ENCODE measurements at regions not wholly inside any gene's neighbourhood (a gene's known extent, or its start where the extent isn't known, plus 50 kb on each side); places are given as distances from the start of the nearest gene placed in this dataset.
A peak's percentile ranks its signal among the peaks of the same experiment; 100 is the strongest.

- H3K9me3 ChIP-seq (replicated peaks in 1 of 11), result peaks cover 7 to 17% (median 10%) of the 10 kb centered on the region in 11 experiments
- H3K4me3 ChIP-seq, result no peak overlapping the region
- H3K9ac ChIP-seq, result no peak overlapping the region
- peaks cover 0 to 11% (median 2%) of the 10 kb centered on the region in 10 experiments; a peak in 5 of 20 replicates for H3K4me1 ChIP-seq
- no peak for TF ChIP-seq Cebpa-rat (IDR thresholded peaks at IDR 0.05)
- no peak overlapping the region for H3K27ac ChIP-seq
- no peaks in the 10 kb centered on the region for H4K20me1 ChIP-seq
- no peaks in the 10 kb centered on the region for H3K36me3 ChIP-seq
- H3K27me3 ChIP-seq, result no peaks in the 10 kb centered on the region
- no peak overlapping the region for H3K4me2 ChIP-seq
Observed at GRCh38 chr4:129387666-129388065, 291.7 kb downstream of the C4orf33 start.

DNA sequence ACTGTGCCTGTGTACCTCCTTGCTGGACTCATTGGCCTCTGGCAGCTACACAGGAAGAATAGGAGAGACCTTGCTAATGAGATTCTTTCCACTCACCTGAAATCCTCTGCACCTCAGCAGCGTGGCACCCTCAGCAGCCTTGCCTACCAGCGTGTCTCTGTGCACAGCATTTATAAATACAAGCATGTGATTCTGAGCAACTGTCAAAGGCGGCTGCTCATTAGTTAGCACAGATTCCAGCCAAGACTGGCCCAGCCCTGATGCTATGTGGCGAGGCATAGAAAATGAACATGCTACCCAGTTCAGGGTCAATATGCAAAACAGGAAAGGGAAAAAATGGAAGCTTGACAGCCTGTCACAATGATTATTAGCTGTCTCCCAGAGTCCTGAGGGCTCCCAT is 298.0 kb downstream of the C4orf33 start:
- Histone ChIP-seq H3K9me3 (replicated peaks in 1 of 11) (peaks cover 26 to 39% (median 35%) of the 10 kb centered on the region in 11 experiments), H3K9ac (no peak overlapping the region), H3K4me1 (no peaks in the 10 kb centered on the region), H3K4me3 (no peak overlapping the region), H3K4me2 (no peak overlapping the region), H3K36me3 (no peaks in the 10 kb centered on the region; a peak in 1 of 22 replicates), H4K20me1 (no peaks in the 10 kb centered on the region), H3K27ac (no peak overlapping the region), H3K27me3 (no peaks in the 10 kb centered on the region)
- TF ChIP-seq Cebpa-rat (IDR thresholded peaks at IDR 0.05), result no peak

GRCh38 chr4:129394635-129395034 is 298.7 kb downstream of the C4orf33 start:
- Histone ChIP-seq H3K27me3 (no peaks in the 10 kb centered on the region), H3K4me2 (no peak overlapping the region), H3K9ac (no peak overlapping the region), H3K4me1 (no peaks in the 10 kb centered on the region), H4K20me1 (no peaks in the 10 kb centered on the region), H3K9me3 (replicated peaks in 1 of 11) (peaks cover 32 to 46% (median 41%) of the 10 kb centered on the region in 11 experiments), H3K4me3 (no peak overlapping the region), H3K27ac (no peak overlapping the region), H3K36me3 (no peaks in the 10 kb centered on the region; a peak in 1 of 22 replicates)
- no peak for TF ChIP-seq Cebpa-rat (IDR thresholded peaks at IDR 0.05)

DNA sequence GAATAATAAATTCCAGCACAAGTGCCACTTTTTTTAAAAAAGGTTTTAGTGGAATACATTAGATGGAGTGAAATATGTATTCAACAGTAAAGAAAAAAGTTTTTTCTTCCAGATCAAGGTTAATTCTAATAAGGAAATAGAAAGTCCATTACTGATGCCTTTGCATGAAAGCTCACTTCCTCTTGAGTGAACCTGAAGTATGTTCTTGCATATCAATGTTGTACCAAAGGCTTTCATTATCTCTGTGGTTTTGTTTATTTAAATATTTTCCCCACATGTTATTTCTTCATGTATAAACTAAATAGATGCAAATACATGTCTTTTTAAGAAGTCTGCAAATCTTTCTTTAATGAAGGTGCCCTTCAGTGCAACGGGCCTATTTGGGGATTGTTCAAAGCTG is 307.9 kb downstream of the C4orf33 start:
- Histone ChIP-seq H3K36me3 (no peaks in the 10 kb centered on the region), H3K9ac (no peak overlapping the region), H3K4me3 (no peak overlapping the region), H3K27me3 (no peaks in the 10 kb centered on the region), H3K4me2 (no peak overlapping the region), H3K4me1 (no peaks in the 10 kb centered on the region), H4K20me1 (no peaks in the 10 kb centered on the region), H3K9me3 (replicated peaks in 1 of 11) (peaks cover 14 to 25% (median 22%) of the 10 kb centered on the region in 11 experiments), H3K27ac (no peak overlapping the region)
- TF ChIP-seq Cebpa-rat (IDR thresholded peaks at IDR 0.05), result no peak

DNA sequence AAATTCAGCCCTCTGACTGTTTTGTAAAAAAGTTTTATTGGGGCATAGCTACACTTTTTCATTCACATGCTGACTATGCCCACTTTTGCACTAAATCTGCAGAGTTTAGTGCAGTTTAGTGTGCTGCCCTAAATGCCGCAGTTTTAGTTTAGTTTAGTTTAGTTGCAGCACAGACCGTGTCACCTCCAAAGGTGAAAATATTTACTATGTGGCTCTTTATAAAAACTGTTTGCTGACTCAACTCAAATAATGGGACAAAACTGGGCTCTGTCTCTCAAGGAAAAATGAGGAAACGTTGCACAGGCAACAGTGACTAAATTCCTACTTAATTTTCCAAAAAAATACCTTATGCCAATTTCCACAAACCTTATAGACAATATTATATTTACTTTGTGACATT is 314.2 kb downstream of the C4orf33 start:
- no peaks in the 10 kb centered on the region for H3K9me3 ChIP-seq (replicated peaks in 1 of 11)
- H3K9ac ChIP-seq, result no peak overlapping the region

GRCh38 chr4:129415004-129415403 is 319.1 kb downstream of the C4orf33 start:
- H3K36me3 ChIP-seq, result no peaks in the 10 kb centered on the region
- no peaks in the 10 kb centered on the region for H3K9me3 ChIP-seq (replicated peaks in 1 of 11)
- H3K9ac ChIP-seq, result no peak overlapping the region
- H3K27ac ChIP-seq, result no peak overlapping the region
- no peaks in the 10 kb centered on the region for H3K27me3 ChIP-seq
- H3K4me1 ChIP-seq, result peaks cover 0 to 13% (median 0%) of the 10 kb centered on the region in 10 experiments; a peak in 3 of 20 replicates
- no peaks in the 10 kb centered on the region for H4K20me1 ChIP-seq
- no peak for TF ChIP-seq Cebpa-rat (IDR thresholded peaks at IDR 0.05)
- H3K4me3 ChIP-seq, result no peak overlapping the region
- H3K4me2 ChIP-seq, result peak overlapping the region in 2 of 11 experiments; percentile 33 to 42; a peak in 2 of 22 replicates

More for the DNA sequence above, 314.2 kb downstream of the C4orf33 start:
- H3K36me3 ChIP-seq, result no peaks in the 10 kb centered on the region
- no peak overlapping the region for H3K4me3 ChIP-seq
- no peaks in the 10 kb centered on the region for H3K27me3 ChIP-seq
- H4K20me1 ChIP-seq, result no peaks in the 10 kb centered on the region
- no peak overlapping the region for H3K27ac ChIP-seq
- H3K4me1 ChIP-seq, result peaks cover 0 to 5% (median 0%) of the 10 kb centered on the region in 10 experiments; a peak in 3 of 20 replicates
- TF ChIP-seq Cebpa-rat (IDR thresholded peaks at IDR 0.05), result no peak
- no peak overlapping the region for H3K4me2 ChIP-seq

GRCh38 chr4:129420637-129421036 is 324.7 kb downstream of the C4orf33 start:
- H3K4me3 ChIP-seq, result no peak overlapping the region
- H3K36me3 ChIP-seq, result no peaks in the 10 kb centered on the region
- no peaks in the 10 kb centered on the region for H3K9me3 ChIP-seq (replicated peaks in 1 of 11)
- H4K20me1 ChIP-seq, result no peaks in the 10 kb centered on the region
- no peak overlapping the region for H3K9ac ChIP-seq
- TF ChIP-seq Cebpa-rat (IDR thresholded peaks at IDR 0.05), result no peak
- H3K27ac ChIP-seq, result no peak overlapping the region
- H3K4me1 ChIP-seq, result peaks cover 0 to 3% (median 0%) of the 10 kb centered on the region in 10 experiments; a peak in 2 of 20 replicates
- no peak overlapping the region for H3K4me2 ChIP-seq
- H3K27me3 ChIP-seq, result no peaks in the 10 kb centered on the region

- H4K20me1 ChIP-seq, result no peaks in the 10 kb centered on the region
- no peak overlapping the region for H3K4me2 ChIP-seq
- no peak overlapping the region for H3K27ac ChIP-seq
- no peak for TF ChIP-seq Cebpa-rat (IDR thresholded peaks at IDR 0.05)
- no peaks in the 10 kb centered on the region for H3K4me1 ChIP-seq
- no peaks in the 10 kb centered on the region for H3K27me3 ChIP-seq
- H3K9me3 ChIP-seq (replicated peaks in 1 of 11), result no peaks in the 10 kb centered on the region
- no peaks in the 10 kb centered on the region for H3K36me3 ChIP-seq
- H3K9ac ChIP-seq, result no peak overlapping the region
- no peak overlapping the region for H3K4me3 ChIP-seq
Observed at GRCh38 chr4:129422277-129422676, 326.3 kb downstream of the C4orf33 start.

DNA sequence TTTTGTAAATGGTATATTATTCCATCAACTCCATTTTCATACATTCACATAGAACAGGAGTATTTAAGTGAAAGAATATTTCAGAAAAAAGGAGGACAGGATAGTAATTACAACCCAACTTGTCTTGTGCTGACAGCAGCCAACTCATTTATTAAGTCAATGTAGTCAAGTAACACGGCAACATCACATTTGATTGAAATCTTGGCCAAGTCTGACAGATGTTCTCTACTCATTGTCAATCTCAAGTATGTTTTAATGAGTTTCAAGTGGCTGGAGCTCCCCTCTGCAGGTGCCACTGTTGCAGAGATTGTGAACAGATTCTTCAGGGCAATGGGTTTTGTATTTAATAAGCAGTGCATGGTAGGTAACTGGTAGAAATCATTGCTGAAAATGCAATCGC is 332.5 kb downstream of the C4orf33 start:
- Histone ChIP-seq H3K4me1 (no peaks in the 10 kb centered on the region), H3K27ac (no peak overlapping the region), H3K36me3 (no peaks in the 10 kb centered on the region), H3K9me3 (replicated peaks in 1 of 11) (no peaks in the 10 kb centered on the region), H3K4me3 (no peak overlapping the region), H3K27me3 (no peaks in the 10 kb centered on the region), H3K4me2 (no peak overlapping the region), H4K20me1 (no peaks in the 10 kb centered on the region), H3K9ac (no peak overlapping the region)
- TF ChIP-seq Cebpa-rat (IDR thresholded peaks at IDR 0.05), result no peak

- Histone ChIP-seq H3K4me3 (no peak overlapping the region), H3K4me1 (no peaks in the 10 kb centered on the region), H3K9me3 (replicated peaks in 1 of 11) (no peaks in the 10 kb centered on the region), H4K20me1 (no peaks in the 10 kb centered on the region), H3K9ac (no peak overlapping the region), H3K36me3 (no peaks in the 10 kb centered on the region), H3K27me3 (no peaks in the 10 kb centered on the region), H3K27ac (no peak overlapping the region), H3K4me2 (no peak overlapping the region)
- no peak for TF ChIP-seq Cebpa-rat (IDR thresholded peaks at IDR 0.05)
Observed at GRCh38 chr4:129429581-129430320, 333.8 kb downstream of the C4orf33 start.

Measured in BLaER1 treated with 17β-estradiol and CSF1 and Interleukin-3, amounts not matched to agents 10 nM and 100 nM (cell line).